ENCODE measurements at regions not wholly inside any gene's neighbourhood (a gene's known extent, or its start where the extent isn't known, plus 50 kb on each side); places are given as distances from the start of the nearest gene placed in this dataset.

DNA sequence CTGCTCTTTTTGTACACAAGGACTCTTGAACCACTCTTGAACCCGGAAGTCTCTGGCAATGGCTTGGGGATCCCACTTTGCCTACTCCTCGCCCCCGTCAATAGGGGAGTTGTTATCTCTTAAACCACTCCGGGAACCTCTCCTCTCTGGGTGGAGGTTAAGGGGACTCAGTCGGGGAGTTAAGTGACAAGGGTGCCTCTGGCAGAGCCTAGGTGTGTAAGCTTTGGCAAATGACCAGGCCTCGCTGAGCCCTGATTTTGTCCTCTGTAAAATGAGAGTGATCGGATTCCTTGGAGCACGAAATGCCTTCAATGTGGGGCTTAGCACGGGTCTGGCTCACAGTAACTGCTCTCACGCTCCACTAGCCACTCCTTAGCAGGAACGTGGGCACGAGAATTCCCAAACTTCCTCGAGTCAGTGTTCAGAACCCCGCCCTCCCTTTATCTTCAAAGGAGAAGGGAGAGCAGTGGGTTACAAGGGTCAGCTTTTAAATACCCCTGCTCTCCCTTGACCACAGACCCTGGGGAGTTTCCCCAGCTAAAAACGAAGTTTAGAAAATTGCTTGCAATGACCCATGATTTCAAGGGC is 193.3 kb downstream of the KATNAL1 start:
- no peak for TF ChIP-seq CTCF (IDR thresholded peaks at IDR 0.05; ENCODE audit: insufficient read depth, low read length, poor library complexity, severe bottlenecking)
- Histone ChIP-seq H3K36me3 (ENCODE audit: control insufficient read depth, insufficient read depth, low read length) (no peaks in the 10 kb centered on the region), H3K4me3 (ENCODE audit: low read depth, low read length) (peak overlapping the region; percentile 36), H3K27me3 (ENCODE audit: control insufficient read depth, insufficient read depth, low read length) (no peaks in the 10 kb centered on the region)
- no peak for DNase-seq (ENCODE audit: low read depth)

GRCh38 chr13:30113551-30113950 is 193.8 kb downstream of the KATNAL1 start:
- DNase-seq (ENCODE audit: low read depth): no peak
- no peak for TF ChIP-seq CTCF (IDR thresholded peaks at IDR 0.05; ENCODE audit: insufficient read depth, low read length, poor library complexity, severe bottlenecking)
- no peaks in the 10 kb centered on the region for H3K27me3 ChIP-seq (ENCODE audit: control insufficient read depth, insufficient read depth, low read length)
- H3K4me3 ChIP-seq (ENCODE audit: low read depth, low read length): no peak overlapping the region
- no peaks in the 10 kb centered on the region for H3K36me3 ChIP-seq (ENCODE audit: control insufficient read depth, insufficient read depth, low read length)

GRCh38 chr13:30112602-30113435 is 194.5 kb downstream of the KATNAL1 start:
- peak; percentile 99 for TF ChIP-seq CTCF (IDR thresholded peaks at IDR 0.05; ENCODE audit: insufficient read depth, low read length, poor library complexity, severe bottlenecking)
- DNase-seq (ENCODE audit: low read depth): no peak
- H3K36me3 ChIP-seq (ENCODE audit: control insufficient read depth, insufficient read depth, low read length): no peaks in the 10 kb centered on the region
- no peak overlapping the region for H3K4me3 ChIP-seq (ENCODE audit: low read depth, low read length)
- H3K27me3 ChIP-seq (ENCODE audit: control insufficient read depth, insufficient read depth, low read length): no peaks in the 10 kb centered on the region

DNA sequence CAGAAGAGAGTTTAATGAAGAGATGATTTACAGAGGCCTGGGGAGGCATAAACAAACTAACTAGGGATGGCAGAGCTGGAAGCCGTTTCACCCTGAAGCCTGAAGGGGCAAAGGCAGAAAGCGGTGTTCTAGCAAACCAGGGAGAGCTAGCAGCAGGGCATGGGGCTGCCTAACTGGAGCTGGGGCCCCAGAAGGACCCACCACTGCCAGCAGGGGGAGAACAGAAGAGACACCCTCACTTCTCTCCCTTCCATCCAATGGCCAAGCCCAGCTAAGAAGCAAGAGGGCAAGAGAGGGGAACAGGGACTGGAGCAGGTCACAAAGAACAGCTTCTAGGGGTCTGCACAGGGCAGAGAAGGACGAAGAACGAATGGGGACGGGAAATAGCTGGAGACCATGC is 195.5 kb downstream of the KATNAL1 start:
- no peak overlapping the region for H3K4me3 ChIP-seq (ENCODE audit: low read depth, low read length)
- no peak for DNase-seq (ENCODE audit: low read depth)
- peak; percentile 37 for TF ChIP-seq CTCF (IDR thresholded peaks at IDR 0.05; ENCODE audit: insufficient read depth, low read length, poor library complexity, severe bottlenecking)
- H3K27me3 ChIP-seq (ENCODE audit: control insufficient read depth, insufficient read depth, low read length): no peaks in the 10 kb centered on the region
- no peaks in the 10 kb centered on the region for H3K36me3 ChIP-seq (ENCODE audit: control insufficient read depth, insufficient read depth, low read length)

DNA sequence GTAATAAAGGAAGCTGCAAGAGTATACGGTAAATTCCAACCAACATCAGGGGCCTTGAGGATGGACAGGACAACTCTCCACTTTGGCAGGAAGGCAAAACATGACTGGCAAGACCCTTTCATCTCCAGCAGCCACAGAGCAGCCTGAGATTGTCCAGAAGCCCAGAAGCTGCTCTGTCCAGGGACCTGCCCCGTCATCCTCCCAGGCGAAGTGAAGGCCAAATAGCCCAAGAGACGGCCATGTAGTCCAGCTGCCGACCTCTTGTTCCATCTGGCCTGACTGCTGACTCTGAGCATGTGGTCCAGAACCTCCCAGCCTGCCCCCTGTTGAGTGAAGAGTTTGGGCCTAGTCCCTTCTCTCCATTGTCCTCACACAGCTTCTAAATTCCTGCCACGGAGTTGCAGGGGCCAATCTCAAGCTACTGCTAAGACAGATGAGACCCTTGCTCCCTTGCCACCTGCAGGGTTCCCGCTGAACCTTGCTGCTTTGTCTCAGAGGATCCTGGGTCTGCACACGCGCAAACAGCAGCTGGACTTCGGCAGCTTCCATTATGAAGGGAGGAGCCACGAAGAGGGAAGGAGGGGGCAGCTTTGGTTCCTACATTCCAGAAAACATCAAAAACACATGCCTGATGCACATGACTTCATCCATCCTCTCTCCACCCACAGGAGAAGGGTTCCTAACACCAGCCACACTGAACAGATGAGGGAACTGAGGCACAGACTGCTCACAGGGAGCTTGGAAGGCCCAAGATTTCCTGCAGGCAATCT is 196.9 kb downstream of the KATNAL1 start:
- no peaks in the 10 kb centered on the region for H3K27me3 ChIP-seq (ENCODE audit: control insufficient read depth, insufficient read depth, low read length)
- H3K4me3 ChIP-seq (ENCODE audit: low read depth, low read length): no peak overlapping the region
- DNase-seq (ENCODE audit: low read depth): no peak
- no peaks in the 10 kb centered on the region for H3K36me3 ChIP-seq (ENCODE audit: control insufficient read depth, insufficient read depth, low read length)
- TF ChIP-seq CTCF (IDR thresholded peaks at IDR 0.05; ENCODE audit: insufficient read depth, low read length, poor library complexity, severe bottlenecking): no peak

Data from kidney epithelial cell (primary cell).